CD8-positive, alpha-beta memory T cell (primary cell): ENCODE measurements at regions not wholly inside any gene's neighbourhood (a gene's known extent, or its start where the extent isn't known, plus 50 kb on each side); places are given as distances from the start of the nearest gene placed in this dataset.

Experiments used
- CTCF ChIA-PET: fragments of 350-600 bp; sonication (Branson Sonifier 250); formaldehyde crosslinking; loops from one replicate; lab custom pipeline; 2021; ENCODE audit warnings: antibody characterized with exemption; lab: Charles Lee
- POLR2A ChIA-PET: fragments of 350-600 bp; sonication (Branson Sonifier 250); formaldehyde crosslinking; loops from one replicate; lab custom pipeline; 2021; ENCODE audit warnings: antibody characterized with exemption; lab: Charles Lee
- DNase-seq, 5 donors: peaks; one replicate each; pipeline versions ENCODE4 v3.0.0 to v3.0.0-alpha.2; 2020 to 2022; ENCODE audit warnings: mixed read lengths in 1 of 5
- H3K27ac ChIP-seq: one replicate; pipeline ENCODE4 v1.7.0; 2013; ENCODE audit warnings: low read depth, mild to moderate bottlenecking, low read length, moderate library complexity
- H3K27me3 ChIP-seq: 2 replicates; pipeline ENCODE4 v1.7.0; 2013; ENCODE audit warnings: low read length, mild to moderate bottlenecking; ENCODE audit not compliant: insufficient read depth, poor library complexity, severe bottlenecking
- H3K36me3 ChIP-seq: 2 replicates; pipeline ENCODE4 v1.7.0; 2013; ENCODE audit warnings: mild to moderate bottlenecking, low read length, moderate library complexity; ENCODE audit not compliant: insufficient read depth
- H3K4me1 ChIP-seq: 2 replicates; pipeline ENCODE4 v1.7.0; 2013; ENCODE audit warnings: mild to moderate bottlenecking, low read length, moderate library complexity; ENCODE audit not compliant: insufficient read depth
- H3K4me3 ChIP-seq: 2 replicates; pipeline ENCODE4 v1.7.0; 2013; ENCODE audit warnings: mild to moderate bottlenecking, low read length
- H3K9me3 ChIP-seq: 2 replicates; pipeline ENCODE4 v1.7.0; 2013; ENCODE audit warnings: mild to moderate bottlenecking, low read length
- H3K27ac Mint-ChIP-seq, 8 donors: one replicate each; pipeline ENCODE4 v1.8.0; 2020 to 2021; ENCODE audit warnings: mixed read lengths in 8 of 8, mild to moderate bottlenecking in 6 of 8, inconsistent platforms in 3 of 8, moderate library complexity in 3 of 8
- H3K27me3 Mint-ChIP-seq, 2 donors: one replicate each; pipeline ENCODE4 v1.8.0; 2020 to 2021; ENCODE audit warnings: mixed read lengths in 2 of 2, mild to moderate bottlenecking in 1 of 2, moderate library complexity in 1 of 2
- H3K36me3 Mint-ChIP-seq, 3 donors: one replicate each; pipeline ENCODE4 v1.8.0; 2020 to 2021; ENCODE audit warnings: mixed read lengths in 3 of 3, inconsistent platforms in 1 of 3, mild to moderate bottlenecking in 1 of 3
- H3K4me1 Mint-ChIP-seq, 3 donors: one replicate each; pipeline ENCODE4 v1.8.0; 2020 to 2021; ENCODE audit warnings: mixed read lengths in 3 of 3, inconsistent platforms in 1 of 3, mild to moderate bottlenecking in 1 of 3
- H3K4me3 Mint-ChIP-seq, 7 donors: one replicate each; pipeline ENCODE4 v1.8.0; 2020 to 2021; ENCODE audit warnings: mixed read lengths in 7 of 7, mild to moderate bottlenecking in 6 of 7, moderate library complexity in 4 of 7, inconsistent platforms in 2 of 7
- H3K9me3 Mint-ChIP-seq, 5 donors: one replicate each; pipeline ENCODE4 v1.8.0; 2020 to 2022; ENCODE audit warnings: mixed read lengths in 5 of 5, mild to moderate bottlenecking in 3 of 5, moderate library complexity in 2 of 5, inconsistent platforms in 1 of 5

DNA sequence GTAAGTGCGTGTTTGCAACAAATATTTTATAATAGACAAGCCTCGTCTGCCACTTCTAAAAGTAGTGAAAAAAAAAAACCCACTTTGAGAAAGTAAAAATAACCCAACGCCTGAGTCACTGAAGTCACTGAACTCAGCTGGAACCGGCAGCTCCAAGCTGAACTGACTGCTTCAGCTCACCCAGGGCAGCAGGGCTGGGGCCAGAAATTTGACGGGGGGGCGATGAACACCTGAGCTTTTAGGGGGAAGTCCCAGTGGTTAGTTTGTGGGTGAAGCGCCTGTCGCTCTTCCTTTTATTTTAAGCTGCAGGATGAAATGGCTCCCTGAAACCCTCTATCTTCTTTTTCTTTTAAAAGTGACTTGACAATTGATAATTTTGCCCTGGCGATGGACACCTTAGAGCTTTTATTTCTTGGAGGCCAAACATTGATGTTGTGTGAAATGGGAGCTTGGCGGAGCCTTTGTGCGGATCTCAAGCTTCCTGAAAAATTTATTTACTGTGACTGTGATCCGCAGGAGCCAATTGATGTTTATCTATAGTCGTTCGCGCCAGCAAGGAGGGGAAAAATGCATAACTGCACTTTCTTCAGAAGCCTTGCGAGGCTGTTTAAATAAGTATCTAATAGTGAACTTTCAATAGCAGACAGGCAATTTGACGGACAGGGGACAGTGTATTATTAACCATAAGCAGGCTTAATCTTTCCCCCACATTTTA, 173.2 kb upstream of the MYL2 start:
- Mint-ChIP-seq H3K27me3 (peaks cover 8 to 10% of the 10 kb centered on the region in 2 donors), H3K36me3 (no peaks in the 10 kb centered on the region), H3K27ac (peak overlapping the region in 1 of 8 donors; percentile 47), H3K9me3 (no peaks in the 10 kb centered on the region), H3K4me1 (peaks cover 9 to 11% (median 10%) of the 10 kb centered on the region in 3 donors), H3K4me3 (peak overlapping the region in 3 of 7 donors; percentile 2 to 23 (median 5))
- no peak overlapping the region for H3K27ac ChIP-seq
- CTCF ChIA-PET, result interaction anchor here (1.2 kb wide), 1 partner anchor 13 kb away, joined by 4 read pairs; no protein-coding TSS in a partner anchor
- peak in 2 of 5 donors; percentile 8 to 29 for DNase-seq
- H3K27me3 ChIP-seq, result no peaks in the 10 kb centered on the region
- peaks cover 13% of the 10 kb centered on the region for H3K4me1 ChIP-seq
- H3K4me3 ChIP-seq, result no peak overlapping the region
- POLR2A ChIA-PET, result no interaction called here
- no peaks in the 10 kb centered on the region for H3K36me3 ChIP-seq
- no peaks in the 10 kb centered on the region for H3K9me3 ChIP-seq

DNA sequence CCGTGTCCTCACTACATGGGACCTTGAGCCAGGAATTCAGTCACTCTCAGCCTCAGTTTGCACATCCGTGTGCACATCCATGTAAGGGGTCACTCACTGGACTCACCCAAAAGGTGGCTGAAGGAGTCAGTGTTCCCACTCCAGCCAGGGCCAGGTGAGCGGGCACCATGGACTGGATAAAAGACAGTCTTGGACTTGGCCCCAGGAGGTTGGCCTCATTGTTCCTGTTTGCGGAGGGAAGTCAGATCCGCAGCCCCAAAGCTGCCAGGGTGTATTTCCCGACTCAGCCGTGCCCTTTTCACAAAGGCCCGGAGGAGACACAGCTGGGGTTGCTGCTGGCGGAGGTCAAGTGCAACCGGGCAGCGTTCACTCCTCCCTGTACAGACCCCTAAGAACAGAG, 170.7 kb upstream of the MYL2 start:
- Mint-ChIP-seq H3K4me3 (no peak overlapping the region), H3K27me3 (peaks cover 11 to 16% of the 10 kb centered on the region in 2 donors)
- CTCF ChIA-PET, result no interaction called here

DNA sequence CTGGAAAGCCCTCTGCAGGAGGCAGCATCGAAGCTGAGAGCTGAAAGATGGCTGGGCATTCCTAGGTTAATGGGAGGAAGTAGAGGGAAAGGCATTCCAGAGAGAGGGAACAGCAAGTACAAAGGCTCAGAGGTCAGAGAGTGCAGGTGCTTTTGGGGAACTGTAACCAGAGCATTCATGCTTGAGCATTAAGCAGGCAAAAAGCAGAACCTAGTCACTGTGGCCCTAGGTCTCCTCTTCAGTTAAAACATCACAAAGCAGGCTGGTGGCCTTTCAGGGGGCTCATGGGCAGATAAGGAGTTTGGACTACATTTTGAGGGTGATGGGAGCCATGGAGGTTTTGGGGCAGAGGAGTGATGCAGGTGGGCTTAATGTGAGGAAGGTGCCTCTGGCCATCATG, 169.2 kb upstream of the MYL2 start:
- peaks cover 13% of the 10 kb centered on the region for H3K4me1 ChIP-seq
- no peaks in the 10 kb centered on the region for H3K27me3 ChIP-seq
- ChIA-PET POLR2A (no interaction called here), CTCF (no interaction called here)
- Mint-ChIP-seq H3K4me3 (no peak overlapping the region), H3K36me3 (no peaks in the 10 kb centered on the region), H3K27ac (no peak overlapping the region), H3K27me3 (peaks cover 9 to 16% of the 10 kb centered on the region in 2 donors), H3K9me3 (no peaks in the 10 kb centered on the region), H3K4me1 (peaks cover 9 to 11% (median 10%) of the 10 kb centered on the region in 3 donors)
- H3K27ac ChIP-seq, result no peak overlapping the region
- no peak overlapping the region for H3K4me3 ChIP-seq
- DNase-seq, result no peak
- no peaks in the 10 kb centered on the region for H3K36me3 ChIP-seq
- H3K9me3 ChIP-seq, result no peaks in the 10 kb centered on the region

More for the DNA sequence above, 170.7 kb upstream of the MYL2 start:
- Histone ChIP-seq H3K9me3 (no peaks in the 10 kb centered on the region), H3K36me3 (no peaks in the 10 kb centered on the region), H3K27me3 (no peaks in the 10 kb centered on the region), H3K27ac (no peak overlapping the region), H3K4me3 (no peak overlapping the region), H3K4me1 (peaks cover 13% of the 10 kb centered on the region)
- peak overlapping the region in 1 of 8 donors; percentile 63 for H3K27ac Mint-ChIP-seq
- H3K4me1 Mint-ChIP-seq, result peaks cover 9 to 11% (median 10%) of the 10 kb centered on the region in 3 donors
- DNase-seq, result no peak
- H3K36me3 Mint-ChIP-seq, result no peaks in the 10 kb centered on the region
- POLR2A ChIA-PET, result no interaction called here
- no peaks in the 10 kb centered on the region for H3K9me3 Mint-ChIP-seq

DNA sequence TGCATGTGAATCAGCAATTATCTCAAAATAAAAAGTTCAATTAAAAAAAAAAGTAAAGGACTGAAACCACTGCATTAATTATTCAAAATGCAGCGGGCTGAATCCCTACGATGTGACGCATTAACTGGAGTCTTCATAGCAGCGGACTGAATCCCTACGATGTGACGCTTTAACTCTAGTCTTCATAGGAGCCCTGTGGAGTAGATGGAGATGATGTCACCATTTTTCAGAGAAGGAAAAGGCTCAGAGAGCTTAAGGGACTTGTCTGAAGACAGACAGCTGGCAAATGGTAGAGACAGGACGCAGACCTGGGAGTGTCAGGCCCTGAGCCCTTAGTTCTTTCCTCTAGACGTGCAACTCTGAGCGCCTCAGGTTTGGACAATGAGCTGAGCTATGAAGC, 168.0 kb upstream of the MYL2 start:
- no peaks in the 10 kb centered on the region for H3K9me3 Mint-ChIP-seq
- Histone ChIP-seq H3K36me3 (no peaks in the 10 kb centered on the region), H3K4me1 (peaks cover 6% of the 10 kb centered on the region), H3K27ac (no peak overlapping the region), H3K9me3 (no peaks in the 10 kb centered on the region), H3K27me3 (no peaks in the 10 kb centered on the region), H3K4me3 (no peak overlapping the region)
- H3K4me3 Mint-ChIP-seq, result no peak overlapping the region
- ChIA-PET CTCF (interaction anchor here (0.5 kb wide), 1 partner anchor 82 kb away, joined by 3 read pairs; no protein-coding TSS in a partner anchor), POLR2A (no interaction called here)
- DNase-seq, result no peak
- H3K4me1 Mint-ChIP-seq, result peaks cover 3 to 5% (median 4%) of the 10 kb centered on the region in 3 donors
- no peaks in the 10 kb centered on the region for H3K36me3 Mint-ChIP-seq
- peak overlapping the region in 1 of 8 donors; percentile 55 for H3K27ac Mint-ChIP-seq
- peaks cover 7 to 23% of the 10 kb centered on the region in 2 donors for H3K27me3 Mint-ChIP-seq

DNA sequence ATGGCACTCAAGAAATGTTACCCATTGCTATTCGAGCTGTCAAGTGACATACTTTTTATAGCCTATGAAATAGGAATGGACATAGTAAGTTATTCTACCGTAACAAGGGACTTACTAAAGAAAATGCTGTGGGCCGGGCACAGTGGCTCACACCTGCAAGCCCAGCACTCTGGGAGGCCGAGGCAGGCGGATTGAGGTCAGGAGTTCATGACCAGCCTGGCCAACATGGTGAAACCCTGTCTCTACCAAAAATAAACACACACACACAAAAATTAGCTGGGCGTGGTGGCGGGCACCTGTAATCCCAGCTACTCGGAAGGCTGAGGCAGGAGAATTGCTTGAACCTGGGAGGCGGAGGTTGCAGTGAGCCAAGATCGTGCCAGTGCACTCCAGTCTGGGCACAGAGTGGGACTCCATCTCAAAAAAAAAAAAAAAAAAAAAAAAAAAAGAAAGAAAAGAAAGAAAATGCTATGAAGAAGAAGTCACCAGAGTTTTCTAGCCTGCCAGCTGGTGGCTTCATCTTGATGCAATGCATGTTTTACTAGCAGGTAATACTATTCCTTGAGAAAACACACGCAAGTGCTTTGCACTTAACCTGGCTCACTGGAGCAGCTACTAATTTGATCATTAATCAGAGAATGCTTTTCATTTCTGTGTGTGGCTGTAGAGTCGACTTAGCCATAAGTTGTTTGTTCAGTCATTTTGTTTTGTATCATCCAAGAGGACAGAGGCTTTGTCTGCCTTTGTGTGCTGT, 166.7 kb upstream of the MYL2 start:
- Histone ChIP-seq H3K27ac (no peak overlapping the region), H3K36me3 (no peaks in the 10 kb centered on the region), H3K4me3 (no peak overlapping the region), H3K9me3 (no peaks in the 10 kb centered on the region), H3K27me3 (no peaks in the 10 kb centered on the region), H3K4me1 (no peaks in the 10 kb centered on the region)
- Mint-ChIP-seq H3K4me3 (no peak overlapping the region), H3K4me1 (no peaks in the 10 kb centered on the region), H3K36me3 (no peaks in the 10 kb centered on the region), H3K27ac (no peak overlapping the region), H3K27me3 (peaks cover 9 to 35% of the 10 kb centered on the region in 2 donors), H3K9me3 (no peaks in the 10 kb centered on the region)
- CTCF ChIA-PET, result no interaction called here
- POLR2A ChIA-PET, result no interaction called here
- no peak for DNase-seq

DNA sequence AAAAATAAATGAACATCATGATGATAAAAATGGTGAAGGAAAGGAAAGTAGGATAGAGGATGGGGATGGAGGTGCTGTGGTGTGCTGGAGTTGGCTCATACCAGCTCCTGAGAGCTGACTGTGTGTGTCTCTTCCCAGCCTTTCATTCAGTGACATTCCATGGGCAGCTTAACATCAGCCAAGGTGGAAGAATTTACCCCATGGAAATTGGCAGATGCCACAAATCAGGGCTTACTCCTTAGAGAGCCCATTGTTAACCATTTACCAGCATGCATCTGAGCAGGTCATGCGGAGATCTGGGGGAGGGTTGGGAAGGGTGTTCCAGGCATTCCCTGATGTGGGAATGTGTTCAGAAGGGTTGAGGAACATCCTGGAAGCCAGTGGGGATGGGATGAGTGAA, 164.7 kb upstream of the MYL2 start:
- POLR2A ChIA-PET, result no interaction called here
- no peaks in the 10 kb centered on the region for H3K4me1 Mint-ChIP-seq
- H3K36me3 ChIP-seq, result no peaks in the 10 kb centered on the region
- no peaks in the 10 kb centered on the region for H3K4me1 ChIP-seq
- no peak overlapping the region for H3K27ac Mint-ChIP-seq
- H3K9me3 Mint-ChIP-seq, result no peaks in the 10 kb centered on the region
- no peaks in the 10 kb centered on the region for H3K27me3 ChIP-seq
- no peak for DNase-seq
- H3K27me3 Mint-ChIP-seq, result peaks cover 11 to 44% of the 10 kb centered on the region in 2 donors
- H3K9me3 ChIP-seq, result no peaks in the 10 kb centered on the region
- no peak overlapping the region for H3K4me3 ChIP-seq
- H3K36me3 Mint-ChIP-seq, result no peaks in the 10 kb centered on the region
- no peak overlapping the region for H3K4me3 Mint-ChIP-seq
- CTCF ChIA-PET, result no interaction called here
- no peak overlapping the region for H3K27ac ChIP-seq

DNA sequence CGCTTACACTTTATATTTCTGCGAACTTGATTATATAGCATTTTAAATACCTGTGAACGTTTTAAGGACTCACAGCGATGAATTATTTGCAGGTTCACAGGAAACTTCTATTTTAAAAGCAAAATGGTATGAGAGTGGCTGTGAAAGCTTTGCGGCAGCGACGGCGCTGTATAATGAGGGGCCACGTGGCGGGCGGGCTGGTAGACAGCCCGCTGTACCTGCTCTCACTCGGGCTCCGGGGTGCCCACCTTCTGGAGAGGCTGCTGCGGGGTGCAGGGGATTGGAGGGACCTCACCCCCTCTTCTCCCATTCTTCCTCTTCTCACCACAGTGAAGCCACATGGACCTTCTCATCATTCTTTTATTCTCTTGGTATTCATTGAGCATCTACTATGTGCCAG, 164.2 kb upstream of the MYL2 start:
- CTCF ChIA-PET, result no interaction called here
- no peaks in the 10 kb centered on the region for H3K27me3 ChIP-seq
- POLR2A ChIA-PET, result no interaction called here
- no peak overlapping the region for H3K27ac ChIP-seq
- no peak overlapping the region for H3K27ac Mint-ChIP-seq
- no peak for DNase-seq
- H3K4me3 ChIP-seq, result no peak overlapping the region
- H3K4me1 Mint-ChIP-seq, result no peaks in the 10 kb centered on the region
- no peaks in the 10 kb centered on the region for H3K36me3 Mint-ChIP-seq
- H3K9me3 Mint-ChIP-seq, result no peaks in the 10 kb centered on the region
- H3K4me1 ChIP-seq, result no peaks in the 10 kb centered on the region
- no peaks in the 10 kb centered on the region for H3K36me3 ChIP-seq
- H3K9me3 ChIP-seq, result no peaks in the 10 kb centered on the region
- no peak overlapping the region for H3K4me3 Mint-ChIP-seq
- peaks cover 11 to 40% of the 10 kb centered on the region in 2 donors for H3K27me3 Mint-ChIP-seq

DNA sequence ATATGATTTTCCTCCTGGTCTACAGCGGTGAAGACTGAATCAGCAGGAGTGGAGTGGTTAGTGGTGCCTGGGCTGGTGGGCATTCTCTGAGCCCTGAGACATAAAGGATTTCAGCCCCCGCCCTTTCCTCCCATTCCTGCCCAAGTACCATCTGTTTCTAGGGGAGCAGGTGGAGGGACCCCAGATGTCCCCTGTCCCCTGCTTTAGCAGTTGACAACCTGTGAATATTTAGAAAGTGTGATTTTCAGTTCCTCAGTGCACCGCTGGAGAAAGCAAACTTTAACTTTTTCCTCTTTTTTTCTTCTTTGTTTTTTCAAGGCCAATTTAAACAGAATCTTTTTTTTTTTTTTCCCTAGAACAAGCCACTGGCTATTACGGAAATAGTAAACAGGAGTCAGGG, 163.8 kb upstream of the MYL2 start:
- POLR2A ChIA-PET, result no interaction called here
- Mint-ChIP-seq H3K27ac (no peak overlapping the region), H3K36me3 (no peaks in the 10 kb centered on the region), H3K9me3 (no peaks in the 10 kb centered on the region), H3K27me3 (peaks cover 11 to 36% of the 10 kb centered on the region in 2 donors), H3K4me3 (no peak overlapping the region), H3K4me1 (no peaks in the 10 kb centered on the region)
- DNase-seq, result no peak
- no peaks in the 10 kb centered on the region for H3K4me1 ChIP-seq
- no peaks in the 10 kb centered on the region for H3K9me3 ChIP-seq
- no peak overlapping the region for H3K4me3 ChIP-seq
- no peak overlapping the region for H3K27ac ChIP-seq
- CTCF ChIA-PET, result no interaction called here
- H3K36me3 ChIP-seq, result no peaks in the 10 kb centered on the region
- H3K27me3 ChIP-seq, result no peaks in the 10 kb centered on the region
